DMS79 (cell line): ENCODE measurements at regions not wholly inside any gene's neighbourhood (a gene's known extent, or its start where the extent isn't known, plus 50 kb on each side); places are given as distances from the start of the nearest gene placed in this dataset.

Source experiments
- DNase-seq: peaks from one replicate; lab custom pipeline; 2025; lab: John Stamatoyannopoulos, UW

DNA sequence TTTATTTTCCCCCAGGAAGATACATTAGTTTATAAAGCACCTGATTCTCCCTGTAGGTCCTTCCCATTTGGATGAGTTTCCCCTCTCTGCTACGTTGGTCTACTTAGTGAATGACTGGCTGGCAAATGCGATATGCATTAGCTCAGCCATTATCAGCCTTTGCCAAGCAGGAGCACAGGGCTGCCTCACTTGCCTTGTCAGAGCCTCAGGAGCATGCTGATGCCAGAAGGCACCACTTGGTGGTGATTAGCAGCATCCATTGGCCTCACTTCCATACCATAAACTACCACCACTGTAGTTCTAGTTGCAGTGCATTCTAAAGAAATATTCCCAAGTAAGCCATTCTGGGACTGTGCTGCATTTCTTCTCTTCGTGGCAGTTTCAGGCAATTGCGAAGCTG, 442.8 kb upstream of the CHST9 start:
- no peak for DNase-seq

DNA sequence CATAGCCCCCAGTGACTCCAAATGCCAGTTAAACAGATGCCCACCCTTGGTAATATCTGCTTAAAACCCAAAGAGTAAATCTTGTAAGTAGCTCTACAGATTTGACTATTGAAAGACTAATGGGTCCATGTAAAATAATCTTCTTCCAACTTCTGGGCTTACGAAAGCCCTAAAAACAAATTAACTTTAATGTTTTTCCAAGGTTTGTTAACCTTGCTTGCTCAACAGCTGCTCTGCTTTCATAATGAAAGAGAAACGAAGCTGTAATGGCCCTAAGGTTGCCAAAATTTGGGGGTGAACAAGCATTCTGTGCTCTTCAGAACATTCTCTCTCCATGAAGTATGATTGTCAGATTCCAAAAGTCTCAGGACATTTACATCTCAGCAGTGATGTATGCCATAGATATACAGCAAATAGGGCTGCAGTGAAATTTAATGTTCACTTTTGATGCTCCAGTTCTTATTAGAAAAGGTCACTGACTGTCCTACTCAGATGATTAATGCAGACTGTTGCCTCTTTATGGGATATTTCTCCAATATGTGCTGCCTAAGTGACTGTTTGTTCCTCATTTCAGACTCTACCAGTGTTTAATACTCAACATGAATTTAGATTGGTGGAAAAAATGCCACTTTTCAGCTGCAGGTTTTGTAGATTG, 436.3 kb upstream of the CHST9 start:
- DNase-seq, result no peak

DNA sequence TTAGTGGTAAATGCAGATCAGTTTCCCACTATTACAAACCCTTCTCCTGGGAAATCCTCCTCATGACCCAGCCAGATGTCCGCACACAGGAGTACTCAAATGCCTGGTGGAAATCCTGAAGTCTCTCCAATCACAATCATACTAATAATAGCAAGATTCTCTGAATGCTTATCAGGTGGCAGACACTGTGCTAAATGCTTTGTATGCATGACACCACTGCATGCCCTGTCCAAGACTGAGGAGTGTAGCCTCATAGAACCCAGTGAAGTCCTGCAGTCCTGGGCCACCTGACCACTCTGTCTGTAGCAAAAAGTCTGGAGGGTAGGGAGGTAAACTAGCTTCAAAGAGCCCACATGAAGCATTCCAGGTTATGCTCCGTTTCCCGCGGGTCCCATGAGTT, 434.8 kb upstream of the CHST9 start:
- DNase-seq, result no peak

DNA sequence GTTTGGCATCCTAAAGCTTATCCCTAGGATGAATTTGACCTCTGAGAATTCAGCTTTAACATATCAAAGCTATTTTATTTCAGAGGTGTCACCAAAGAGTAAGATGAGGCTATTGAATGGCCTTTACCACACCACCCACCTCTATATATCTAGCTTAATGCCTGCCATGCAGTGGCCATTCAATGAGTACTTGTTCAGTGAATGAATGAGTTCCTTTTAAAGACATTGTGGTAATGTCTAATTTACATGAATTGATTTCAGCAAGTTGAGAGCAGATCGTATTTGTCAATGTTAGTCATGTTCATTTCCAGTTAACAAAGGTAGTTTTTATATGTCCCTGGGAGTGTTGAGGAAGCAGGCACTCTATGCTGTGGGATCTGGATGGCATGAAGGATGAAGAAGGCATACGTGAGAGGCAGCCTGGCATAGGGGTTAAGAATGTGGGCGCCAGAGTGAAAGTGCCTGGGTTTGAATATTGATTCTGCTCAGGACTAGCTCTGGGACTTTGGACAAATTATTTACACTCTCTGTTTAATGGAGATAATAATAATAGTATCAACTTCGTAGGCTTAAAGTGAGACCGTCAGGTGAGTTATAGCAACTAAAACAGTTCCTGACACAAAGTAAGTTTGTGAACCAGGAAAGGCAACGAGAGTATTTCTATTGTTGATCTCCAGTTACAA, 434.1 kb upstream of the CHST9 start:
- no peak for DNase-seq

DNA sequence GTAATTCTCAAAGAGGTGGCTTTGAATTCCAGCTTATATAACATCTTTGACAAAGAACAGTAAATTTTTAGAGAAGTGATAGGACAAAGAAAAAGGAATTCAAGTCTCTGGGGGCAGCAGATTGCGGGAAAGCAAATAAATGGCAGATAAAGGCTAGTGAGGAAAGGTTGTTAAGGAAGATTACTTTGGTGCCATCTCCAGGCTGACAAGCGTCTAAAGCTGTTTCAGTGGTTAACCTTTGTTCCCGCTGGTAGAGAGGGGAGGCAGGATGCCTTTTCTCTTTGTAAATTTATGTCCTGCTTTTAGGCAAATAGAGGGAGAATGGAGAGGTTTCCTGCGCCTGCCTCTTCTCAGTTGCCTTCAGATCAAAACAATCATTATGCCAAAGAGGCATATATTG, 431.2 kb upstream of the CHST9 start:
- DNase-seq, result no peak

DNA sequence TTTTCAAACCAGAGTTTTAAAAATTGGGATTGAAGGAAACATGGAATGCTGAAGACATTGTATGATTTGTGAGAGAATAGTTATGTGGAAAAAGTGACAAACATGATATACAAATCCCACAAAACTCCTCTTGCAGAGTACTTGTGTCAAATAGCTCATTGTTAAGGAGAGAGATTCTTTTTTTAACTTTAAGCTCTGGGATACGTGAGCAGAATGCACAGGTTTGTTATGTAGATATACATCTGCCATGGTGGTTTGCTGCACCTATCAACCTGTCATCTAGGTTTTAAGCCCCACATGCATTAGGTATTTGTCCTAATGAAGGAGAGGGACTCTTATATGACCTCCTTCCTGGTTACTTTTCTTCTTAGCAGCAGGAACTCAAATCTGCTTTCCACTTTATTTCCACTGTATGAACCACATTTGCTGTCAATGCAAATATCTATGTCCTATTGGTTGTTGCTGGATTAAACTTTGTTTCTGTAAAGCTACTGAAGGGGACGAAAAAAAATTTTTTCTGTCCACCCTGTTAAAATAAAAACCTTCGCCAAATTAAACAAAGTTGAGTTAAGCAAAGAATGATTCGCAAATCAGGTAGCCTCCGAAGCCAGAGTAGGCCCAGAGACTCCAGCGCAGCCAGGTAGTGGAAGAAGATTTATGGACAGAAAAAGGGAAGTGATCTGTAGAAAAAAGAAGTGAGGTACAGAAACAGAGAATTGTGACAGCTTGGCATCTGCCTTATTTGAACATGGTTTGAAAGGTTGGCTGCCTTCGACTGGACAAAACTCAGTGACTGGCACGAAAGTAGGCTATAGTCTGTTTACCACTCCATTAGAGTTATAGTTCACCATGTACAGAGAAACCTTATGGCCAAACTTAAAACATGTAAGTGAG, 430.1 kb upstream of the CHST9 start:
- no peak for DNase-seq

DNA sequence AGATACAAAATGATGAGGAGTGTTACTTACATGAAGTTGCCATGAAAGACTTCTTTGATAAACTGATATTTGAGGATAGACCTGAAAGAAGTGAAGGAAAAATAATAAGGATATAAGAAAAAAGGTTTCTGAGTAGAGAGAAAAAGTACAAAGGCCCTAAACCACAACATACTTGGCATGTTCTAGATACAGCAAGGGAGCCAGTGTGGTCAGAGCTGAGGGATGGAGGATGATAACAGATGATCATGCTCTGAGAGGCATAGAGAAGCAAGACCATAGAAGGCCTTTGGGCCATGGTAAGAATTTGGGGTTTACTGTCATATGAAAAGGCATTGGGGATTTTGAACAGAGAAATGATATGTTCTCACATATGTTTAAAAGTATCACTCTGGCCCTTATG, 424.1 kb upstream of the CHST9 start:
- DNase-seq, result no peak

DNA sequence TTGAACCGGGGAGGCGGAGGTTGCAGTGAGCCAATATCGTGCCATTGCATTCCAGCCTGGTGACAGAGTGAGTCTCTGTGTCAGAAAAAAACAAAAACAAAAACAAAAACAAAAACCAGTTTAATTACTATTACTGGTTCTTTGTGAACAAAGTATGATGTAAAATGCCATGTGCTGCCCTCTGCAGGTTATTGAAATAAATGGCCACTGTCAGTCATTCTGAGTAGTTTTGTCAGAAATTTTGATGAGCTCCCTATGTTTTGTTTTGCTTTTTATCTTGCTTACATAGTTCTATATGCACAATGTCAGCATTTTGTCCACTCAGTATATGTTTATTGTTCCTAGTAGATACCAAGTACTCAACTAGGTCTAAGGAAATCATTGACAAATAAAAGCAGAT, 423.6 kb upstream of the CHST9 start:
- no peak for DNase-seq

DNA sequence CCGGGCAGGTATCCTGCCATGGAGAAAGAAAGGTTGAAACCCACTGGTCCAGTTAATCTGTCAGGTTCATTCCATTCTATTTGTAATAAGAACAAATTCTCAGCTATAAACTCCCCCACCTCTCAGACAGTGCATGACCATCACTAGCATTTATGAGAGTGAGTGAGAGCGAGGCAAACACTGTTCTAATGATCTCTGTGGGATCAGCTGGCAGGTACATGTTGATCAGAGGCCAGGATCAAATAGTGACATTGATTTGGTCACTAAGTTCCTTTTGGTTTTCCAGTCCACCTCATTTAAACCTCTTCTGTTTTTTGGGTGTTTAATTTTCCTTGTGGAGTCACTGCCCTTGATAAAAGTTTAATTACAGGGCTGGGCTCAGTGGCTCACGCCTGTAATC, 423.1 kb upstream of the CHST9 start:
- DNase-seq, result no peak

DNA sequence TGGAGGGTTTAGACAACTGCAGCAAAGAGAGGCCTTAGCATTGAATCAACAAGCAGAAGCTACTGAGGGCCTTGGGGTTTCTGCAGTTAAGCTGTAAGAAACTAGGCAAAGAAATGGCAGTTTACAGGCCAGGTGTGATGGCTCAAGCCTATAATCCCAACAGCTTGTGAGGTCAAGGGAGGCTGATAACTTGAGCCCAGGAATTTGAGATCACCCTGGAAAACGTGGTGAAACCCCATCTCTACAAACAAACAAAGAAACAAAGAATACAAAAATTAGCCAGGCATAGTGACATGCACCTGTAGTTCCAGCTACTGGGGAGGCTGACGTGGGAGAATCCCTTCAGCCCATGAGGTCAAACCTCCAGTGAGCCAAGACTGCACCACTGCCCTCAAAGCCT, 421.6 kb upstream of the CHST9 start:
- no peak for DNase-seq

DNA sequence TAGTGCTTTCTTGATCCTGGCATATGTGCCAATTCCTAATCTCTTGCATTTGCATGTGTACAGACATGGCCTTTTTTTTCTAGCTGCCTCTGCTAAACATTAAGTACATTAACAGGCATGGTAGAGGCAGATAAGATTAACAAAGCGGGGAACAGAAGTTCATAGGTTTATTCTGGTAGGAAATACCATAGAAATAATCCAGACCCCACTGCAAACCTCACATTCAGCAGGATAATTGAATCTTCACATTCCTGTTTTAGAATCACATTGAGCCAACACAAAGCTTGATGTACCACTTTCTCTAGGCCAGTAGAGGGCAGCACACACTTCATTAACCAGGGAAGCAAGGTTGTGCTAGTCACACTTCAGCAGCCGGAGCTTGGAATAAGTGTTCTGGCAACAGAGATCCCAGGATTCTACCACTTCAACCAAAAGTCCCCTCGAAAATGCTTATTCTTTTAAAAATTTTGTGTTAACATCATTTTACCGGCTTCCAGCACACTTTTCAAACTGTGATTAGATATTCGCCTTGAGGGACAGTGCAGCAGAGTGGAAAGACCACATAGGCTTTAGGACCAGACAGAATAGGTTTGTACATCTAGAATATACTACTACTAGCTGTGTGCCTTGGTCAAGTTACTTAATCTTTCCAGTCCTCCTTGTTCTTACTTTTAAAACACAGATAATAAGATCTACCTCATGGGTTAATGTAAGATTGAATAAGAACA, 420.2 kb upstream of the CHST9 start:
- DNase-seq, result peak; percentile 19

DNA sequence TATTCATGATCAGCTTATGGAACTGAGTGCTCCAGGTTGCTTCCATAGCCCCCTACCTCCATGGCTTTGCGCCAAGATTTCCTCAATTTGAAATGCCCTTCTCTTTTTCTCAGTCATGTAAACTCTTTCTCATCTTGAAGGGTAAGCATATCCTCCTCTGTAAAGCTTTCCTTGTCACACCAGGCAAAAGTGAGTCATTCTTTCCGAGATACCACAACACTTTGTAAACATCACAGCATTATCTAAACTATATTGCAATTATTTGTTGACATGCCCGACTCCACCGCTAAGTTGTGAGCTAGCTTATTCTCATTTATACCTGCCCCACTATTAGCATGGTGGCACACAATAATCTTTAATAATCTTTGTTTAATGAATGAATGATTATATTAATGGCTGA, 419.5 kb upstream of the CHST9 start:
- no peak for DNase-seq

DNA sequence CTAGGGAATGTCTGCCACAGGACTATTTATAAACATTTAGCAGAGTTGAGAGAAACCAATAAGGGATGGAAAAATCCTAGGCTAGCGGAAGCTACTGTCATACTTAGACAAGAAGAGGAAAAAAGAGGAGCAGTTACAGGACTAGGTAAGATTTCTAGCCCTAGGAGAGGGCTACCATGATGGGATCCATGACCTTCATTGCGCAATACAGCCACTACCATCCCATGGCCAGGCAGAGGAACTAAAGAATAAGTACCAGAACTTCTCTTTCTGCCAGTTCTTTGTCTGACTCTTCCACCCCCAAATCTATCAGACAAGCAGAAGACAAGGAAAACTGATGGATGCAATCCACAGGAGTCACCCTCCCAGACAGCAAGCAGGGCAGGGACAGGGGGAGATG, 417.0 kb upstream of the CHST9 start:
- DNase-seq, result no peak

DNA sequence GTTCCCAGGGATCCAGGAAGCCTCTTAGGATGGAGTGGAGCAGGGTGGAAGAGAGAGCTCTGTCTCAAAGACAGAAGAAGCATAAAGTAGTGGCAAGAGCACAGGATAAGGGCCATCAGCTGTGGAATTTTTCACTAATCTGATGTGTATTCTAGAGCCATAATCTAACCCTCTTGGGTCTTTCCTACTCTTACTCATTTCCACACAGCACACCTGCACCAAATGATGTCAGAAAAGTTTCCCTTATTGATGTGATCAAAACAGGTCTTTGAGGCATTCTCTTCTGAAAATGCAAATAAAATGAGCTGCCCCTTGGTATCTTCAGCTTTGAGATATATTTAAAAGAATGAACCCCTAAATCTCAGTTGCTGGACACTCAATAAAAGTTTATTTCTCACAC, 415.1 kb upstream of the CHST9 start:
- DNase-seq, result no peak

DNA sequence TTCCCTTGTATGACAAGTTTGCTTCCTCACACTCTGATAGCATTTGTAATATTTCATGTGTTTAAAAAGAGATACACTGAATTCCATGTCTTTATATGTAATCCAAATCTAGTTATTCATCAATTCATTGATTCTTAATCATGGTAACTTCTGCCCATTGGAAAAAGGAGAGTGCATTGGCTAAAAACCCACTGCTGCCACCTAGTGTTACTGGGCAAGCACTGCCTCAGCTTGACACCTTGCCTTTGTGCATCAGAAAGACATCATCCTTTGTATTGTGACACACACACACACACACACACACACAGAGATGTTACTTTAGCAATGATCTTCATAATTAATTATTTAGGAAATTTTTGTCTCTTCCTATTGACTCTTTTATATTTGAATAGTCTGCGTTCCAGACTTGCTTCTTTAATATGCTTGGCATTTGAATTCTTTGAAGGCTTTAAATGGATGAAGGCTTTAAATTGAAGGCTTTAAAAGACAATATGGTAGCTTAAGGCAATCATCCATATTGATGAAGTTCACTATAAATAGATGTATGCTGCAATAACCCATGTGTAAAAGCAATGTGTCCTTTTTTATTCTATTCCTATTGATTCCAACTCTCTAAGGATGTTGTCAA, 414.2 kb upstream of the CHST9 start:
- no peak for DNase-seq

DNA sequence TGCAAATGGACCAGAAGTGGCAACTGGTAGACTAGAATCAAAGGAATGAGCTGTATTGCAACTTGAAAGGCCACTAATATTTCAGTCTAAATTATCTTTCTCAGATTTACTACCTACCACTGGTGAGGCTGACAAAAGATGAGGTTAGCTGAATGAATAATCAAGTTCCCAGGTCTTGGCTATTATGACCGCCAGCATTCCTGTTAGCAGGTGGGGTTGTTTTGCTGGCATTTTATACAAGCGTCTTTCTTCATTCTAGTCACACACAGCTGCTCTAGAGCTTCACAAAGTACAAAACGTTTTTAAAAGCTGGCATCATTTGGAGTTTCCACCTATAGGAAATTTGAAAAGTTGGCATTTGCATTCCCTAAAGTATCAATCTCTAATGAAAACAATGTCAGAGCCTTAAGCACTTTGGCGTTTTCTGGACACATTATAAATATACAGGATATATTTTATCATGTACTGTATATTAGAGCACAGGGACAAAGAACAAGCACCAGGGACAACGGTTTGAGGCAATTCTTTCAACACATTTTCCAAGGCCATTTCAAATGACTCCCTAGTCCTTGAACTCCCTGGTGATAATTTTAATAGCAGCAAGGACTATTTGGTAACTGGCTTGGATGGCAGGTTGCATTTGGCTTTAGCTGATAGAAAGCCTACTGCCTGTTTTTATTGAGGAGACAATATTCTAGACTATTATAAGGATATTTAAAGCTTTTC, 410.2 kb upstream of the CHST9 start:
- DNase-seq, result no peak

DNA sequence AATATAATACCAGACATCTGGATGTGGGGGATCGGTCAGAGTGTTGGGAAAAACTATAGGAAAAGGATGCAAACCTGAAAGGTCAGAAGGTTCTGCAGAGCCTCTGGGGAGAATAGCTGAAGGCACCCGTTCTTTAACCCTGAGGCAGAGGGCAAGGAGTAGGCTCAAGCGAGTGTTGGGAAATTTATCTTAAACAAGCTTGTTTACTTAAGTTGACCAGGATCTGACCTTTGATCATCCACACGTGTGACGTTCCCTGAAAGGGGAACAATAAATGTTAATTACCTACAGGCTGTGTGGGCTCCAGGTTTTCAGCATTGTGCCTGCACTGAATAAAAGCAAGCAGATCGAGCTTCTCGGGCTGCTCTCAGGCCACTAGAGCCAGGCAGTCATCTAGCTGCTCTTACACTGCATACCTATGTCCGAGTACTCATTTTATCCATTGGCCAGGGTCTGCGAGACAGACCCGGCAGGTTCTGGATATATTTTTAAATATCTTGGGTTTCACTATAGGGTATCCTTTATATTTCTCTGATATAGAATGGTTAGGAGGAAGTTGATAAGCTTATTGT, 400.6 kb upstream of the CHST9 start:
- DNase-seq, result no peak

DNA sequence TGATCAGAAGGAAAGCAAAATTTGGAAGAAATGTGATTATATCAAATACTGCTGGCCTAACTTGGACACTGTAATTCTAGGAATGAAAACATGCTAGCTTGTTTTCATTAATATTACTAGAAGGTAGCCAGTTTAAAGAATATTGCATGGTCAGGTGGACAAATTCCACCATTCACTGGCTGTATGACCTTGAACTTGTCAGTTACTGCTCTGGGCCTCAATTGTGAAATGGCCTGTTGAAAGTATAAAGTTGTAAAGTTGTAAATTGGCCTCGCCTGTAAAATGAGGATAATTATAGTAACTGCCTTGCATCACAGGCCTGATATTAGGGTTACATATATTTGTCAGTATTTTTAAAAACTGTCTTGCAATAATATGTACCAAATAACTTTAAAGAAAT, 398.4 kb upstream of the CHST9 start:
- DNase-seq, result no peak

DNA sequence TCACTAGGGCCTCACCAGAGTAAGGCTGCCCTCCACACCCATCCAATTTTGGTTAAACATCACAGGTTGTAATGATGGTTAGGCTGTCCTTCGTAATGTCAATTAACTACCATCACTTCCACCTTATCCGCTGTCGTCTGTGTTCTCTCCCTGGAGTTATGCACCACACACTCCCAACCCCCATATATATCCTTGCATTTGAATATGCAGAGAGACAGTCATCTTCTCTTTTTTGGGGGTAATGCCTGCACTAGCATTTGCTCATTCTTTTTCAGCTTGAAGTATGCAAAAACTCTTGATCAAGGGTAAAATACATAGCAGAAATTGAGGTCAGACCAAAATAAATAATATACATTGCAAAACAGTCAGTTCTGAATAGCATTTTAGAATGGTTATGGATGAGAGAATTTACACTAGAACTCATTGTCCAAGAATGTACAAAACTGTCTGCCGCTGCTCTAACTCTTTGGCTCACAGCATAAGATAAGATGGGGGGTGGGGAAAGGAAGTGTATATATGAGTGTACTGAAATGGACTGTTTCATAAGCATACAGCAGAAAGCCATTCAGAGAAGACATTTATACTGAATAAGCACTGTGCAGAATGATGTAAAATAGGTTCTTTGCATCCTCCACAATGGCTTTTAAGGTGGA, 397.8 kb upstream of the CHST9 start:
- no peak for DNase-seq

DNA sequence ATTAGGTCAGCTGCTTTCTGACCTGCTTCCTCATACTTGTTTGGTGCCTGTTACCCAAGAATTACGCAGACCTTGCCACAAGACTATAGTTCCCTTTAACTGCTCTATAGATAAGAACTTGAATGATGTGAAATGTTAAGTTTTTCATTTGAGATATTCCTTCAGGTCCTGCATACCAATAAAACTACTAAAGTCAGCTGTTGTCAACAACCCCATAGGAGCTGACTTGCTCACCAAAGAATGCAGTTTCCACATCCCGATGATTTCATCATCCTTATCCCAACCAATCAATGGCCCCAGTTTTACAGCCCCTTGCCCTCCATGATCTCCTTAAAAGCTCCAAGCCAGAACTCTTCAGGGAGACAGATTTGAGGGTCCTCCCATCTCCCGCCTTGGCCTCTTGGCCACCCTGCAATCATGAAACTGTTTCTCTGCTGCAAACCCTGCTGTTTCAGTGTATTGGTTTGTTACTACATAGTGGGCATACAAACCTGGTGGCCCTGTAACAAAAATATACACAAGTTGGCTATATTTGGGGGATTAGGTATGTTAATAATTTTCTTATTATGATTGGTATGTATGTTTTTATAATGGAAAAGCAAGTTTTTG, 396.3 kb upstream of the CHST9 start:
- DNase-seq, result no peak
